H1 (cell line): ENCODE measurements at regions not wholly inside any gene's neighbourhood (a gene's known extent, or its start where the extent isn't known, plus 50 kb on each side); places are given as distances from the start of the nearest gene placed in this dataset.
"Not testable (repeated sequence)": the region's sequence is repeated elsewhere in the genome, so short reads cannot be mapped to it uniquely, and the experiment has no call there.

Experiments used
- BACH1 ChIP-seq: IDR thresholded peaks from 2 replicates; pipeline ENCODE4 v1.6.1; 2012; ENCODE audit warnings: low read length, improper control_type of control experiment
- CHD1 ChIP-seq: IDR thresholded peaks from 2 replicates; pipeline ENCODE4 v1.6.1; 2012; ENCODE audit warnings: low read depth, low read length, improper control_type of control experiment
- CHD2 ChIP-seq: IDR thresholded peaks from 2 replicates; pipeline ENCODE4 v1.6.1; 2012; ENCODE audit warnings: low read length, improper control_type of control experiment
- CREB1 ChIP-seq: IDR thresholded peaks from 2 replicates; pipeline ENCODE4 v1.6.1; 2012; ENCODE audit warnings: inconsistent platforms
- CTCF ChIP-seq, 3 experiments: IDR thresholded peaks; 1 replicate in 2 of 3; 2 replicates in 1 of 3; pipeline versions ENCODE4 v1.5.1 to v1.6.1; 2011; ENCODE audit warnings: low read length in 3 of 3, mild to moderate bottlenecking in 3 of 3, inconsistent platforms in 2 of 3, low read depth in 1 of 3, moderate library complexity in 1 of 3; ENCODE audit not compliant: insufficient read depth in 1 of 3; ENCODE audit errors: control extremely low read depth in 1 of 3
- EGR1 ChIP-seq: IDR thresholded peaks from 2 replicates; pipeline ENCODE4 v1.6.1; 2011; ENCODE audit warnings: low read depth, low read length, borderline replicate concordance
- NRF1 ChIP-seq: IDR thresholded peaks from 2 replicates; pipeline ENCODE4 v1.6.1; 2011; ENCODE audit warnings: mild to moderate bottlenecking, low read depth, low read length, improper control_type of control experiment
- POLR2A ChIP-seq, 2 experiments: IDR thresholded peaks; 1 replicate in 1 of 2; 2 replicates in 1 of 2; pipeline ENCODE4 v1.6.1; 2011; ENCODE audit warnings: low read depth in 2 of 2, low read length in 2 of 2, mild to moderate bottlenecking in 2 of 2; ENCODE audit errors: control extremely low read depth in 1 of 2
- POLR2AphosphoS5 ChIP-seq: IDR thresholded peaks from 2 replicates; pipeline ENCODE4 v1.6.1; 2011; ENCODE audit warnings: low read depth, low read length
- TAF1 ChIP-seq: IDR thresholded peaks from 2 replicates; pipeline ENCODE4 v1.6.1; 2011; ENCODE audit warnings: mild to moderate bottlenecking, low read depth, low read length

- TF ChIP-seq EGR1; CHD1; CTCF (IDR thresholded peaks at IDR 0.05; ENCODE audit: control extremely low read depth in 1 of 3, insufficient read depth in 1 of 3, low read depth in 1 of 3, low read length in 3 of 3); BACH1; POLR2A (IDR thresholded peaks at IDR 0.05; ENCODE audit: control extremely low read depth in 1 of 2, low read depth in 2 of 2, low read length in 2 of 2); NRF1; TAF1; CHD2; POLR2AphosphoS5; CREB1: not testable (repeated sequence)
Observed at GRCh38 chr17:45601605-45602539, 111.4 kb upstream of the PLEKHM1 start.
